ENCODE measurements at regions not wholly inside any gene's neighbourhood (a gene's known extent, or its start where the extent isn't known, plus 50 kb on each side); places are given as distances from the start of the nearest gene placed in this dataset.

GRCh38 chr9:126127591-126127990, 199.0 kb upstream of the MVB12B start:
- DNase-seq: no peak

- DNase-seq: no peak
Measured at GRCh38 chr9:126128494-126129142, 198.0 kb upstream of the MVB12B start.

- peak; percentile 41 for DNase-seq
Measured at GRCh38 chr9:126131066-126132010, 195.3 kb upstream of the MVB12B start.

- no peak for DNase-seq
Measured at GRCh38 chr9:126132746-126133145, 193.9 kb upstream of the MVB12B start.

- no peak for DNase-seq
Measured at GRCh38 chr9:126144196-126144595, 182.4 kb upstream of the MVB12B start.

- DNase-seq: no peak
Measured at GRCh38 chr9:126144603-126145456, 181.8 kb upstream of the MVB12B start.

GRCh38 chr9:126145887-126146253, 180.8 kb upstream of the MVB12B start:
- no peak for DNase-seq

- DNase-seq: peak; percentile 50
Measured at GRCh38 chr9:126146254-126147145, 180.1 kb upstream of the MVB12B start.

- DNase-seq: peak; percentile 36
Measured at GRCh38 chr9:126147186-126147935, 179.3 kb upstream of the MVB12B start.

GRCh38 chr9:126147936-126148870, 178.4 kb upstream of the MVB12B start:
- no peak for DNase-seq

GRCh38 chr9:126148994-126149393, 177.6 kb upstream of the MVB12B start:
- DNase-seq: no peak

GRCh38 chr9:126149661-126150060, 177.0 kb upstream of the MVB12B start:
- DNase-seq: peak; percentile 2

GRCh38 chr9:126150411-126151030, 176.1 kb upstream of the MVB12B start:
- DNase-seq: peak; percentile 27

- peak; percentile 96 for DNase-seq
Measured at GRCh38 chr9:126151031-126151685, 175.5 kb upstream of the MVB12B start.

- peak; percentile 48 for DNase-seq
Measured at GRCh38 chr9:126151686-126152134, 174.9 kb upstream of the MVB12B start.

- no peak for DNase-seq
Measured at GRCh38 chr9:126152622-126153362, 173.8 kb upstream of the MVB12B start.

GRCh38 chr9:126153382-126153781, 173.2 kb upstream of the MVB12B start:
- DNase-seq: no peak

- no peak for DNase-seq
Measured at GRCh38 chr9:126154182-126154827, 172.3 kb upstream of the MVB12B start.

All from COR-L47 (cell line).